ENCODE measurements at regions not wholly inside any gene's neighbourhood (a gene's known extent, or its start where the extent isn't known, plus 50 kb on each side); places are given as distances from the start of the nearest gene placed in this dataset.

DNA sequence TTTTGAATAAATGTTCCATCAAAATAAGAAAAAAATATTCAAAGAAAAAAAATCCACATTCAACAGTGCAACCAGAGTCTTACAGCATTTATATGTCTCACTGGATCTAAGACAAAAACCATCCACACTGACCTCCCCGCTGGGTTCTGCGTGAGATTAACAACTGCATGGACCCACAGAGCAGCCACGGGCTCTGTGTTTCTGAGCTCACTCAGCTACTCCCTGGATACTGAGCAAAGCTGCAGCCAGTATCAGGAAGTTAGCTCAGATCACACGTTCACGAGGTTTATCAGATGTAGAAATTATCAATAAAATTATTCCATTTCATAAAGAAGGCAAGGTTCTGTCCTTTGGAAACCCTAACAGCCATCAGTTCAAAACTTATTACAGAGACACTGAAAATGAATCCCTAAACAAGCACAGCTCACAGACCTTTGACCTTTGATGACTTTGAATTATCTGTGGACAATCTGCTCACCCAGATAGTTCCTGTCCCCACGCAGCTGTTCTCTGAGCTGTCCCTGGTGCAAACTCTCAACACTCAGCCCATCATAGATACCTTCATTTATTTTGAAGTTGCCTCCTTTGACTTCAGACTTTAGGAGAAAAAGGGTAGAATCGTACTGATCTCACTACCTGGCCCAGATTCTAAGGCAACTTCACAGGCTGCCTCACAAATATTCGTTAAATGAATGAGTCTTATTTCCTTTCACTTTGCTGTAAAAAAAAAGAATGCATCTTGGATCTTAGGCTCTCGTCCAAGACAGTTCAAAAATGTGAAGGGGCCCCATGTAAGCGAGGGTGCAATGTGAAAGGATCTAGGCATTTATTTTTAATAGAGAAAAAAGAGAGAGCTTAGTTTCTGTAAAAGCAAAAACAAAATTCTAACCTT is 67.7 kb upstream of the SVIL start:
- no peak overlapping the region for H3K27ac Mint-ChIP-seq
- peaks cover 4% of the 10 kb centered on the region for H3K9me3 Mint-ChIP-seq (ENCODE audit: insufficient read depth)
- Histone ChIP-seq H3K4me3 (ENCODE audit: control extremely low read depth in 1 of 5, extremely low read depth in 1 of 5, insufficient read depth in 1 of 5, low read depth in 2 of 5, low read length in 4 of 5) (no peak overlapping the region), H3K9me3 (ENCODE audit: control extremely low read depth in 1 of 3, control insufficient read depth in 2 of 3, insufficient read depth in 1 of 3, low read length in 2 of 3) (peaks cover 0 to 1% (median 0%) of the 10 kb centered on the region in 3 donors), H4K20me1 (ENCODE audit: control insufficient read depth, insufficient read depth, low read length, poor library complexity, severe bottlenecking) (no peaks in the 10 kb centered on the region), H3K27me3 (replicated peaks in 1 of 4; ENCODE audit: control extremely low read depth in 1 of 4, control insufficient read depth in 3 of 4, insufficient read depth in 4 of 4, low read length in 3 of 4) (no peaks in the 10 kb centered on the region), H3K27ac (ENCODE audit: low read length in 2 of 2) (no peak overlapping the region), H3K4me1 (ENCODE audit: control insufficient read depth in 2 of 2, insufficient read depth in 2 of 2, low read length in 2 of 2) (no peaks in the 10 kb centered on the region), H2AFZ (ENCODE audit: insufficient read depth, low read depth, low read length, poor library complexity, severe bottlenecking) (peak overlapping the region; percentile 27), H3K9ac (ENCODE audit: low read length) (no peak overlapping the region), H3K36me3 (replicated peaks in 1 of 2; ENCODE audit: control extremely low read depth in 1 of 2, control insufficient read depth in 1 of 2, extremely low read depth in 1 of 2, insufficient read depth in 2 of 2, low read length in 1 of 2) (no peaks in the 10 kb centered on the region), H3K79me2 (ENCODE audit: control insufficient read depth, insufficient read depth, low read length) (no peaks in the 10 kb centered on the region), H3K4me2 (replicated peaks; ENCODE audit: low read depth, low read length, poor library complexity, severe bottlenecking) (no peak overlapping the region)
- H3K4me3 Mint-ChIP-seq = no peak overlapping the region
- POLR2A ChIA-PET = interaction anchor here (0.7 kb wide), 1 partner anchor 205 kb away, joined by 3 read pairs; no protein-coding TSS in a partner anchor
- TF ChIP-seq EZH2 (IDR thresholded peaks at IDR 0.05; ENCODE audit: borderline replicate concordance, insufficient read depth, low read depth, low read length, poor library complexity, severe bottlenecking) (no peak), CTCF (IDR thresholded peaks at IDR 0.05) (no peak)
- intact Hi-C loops (cut with micrococcal nuclease) = no loop called here
- CTCF ChIA-PET = no interaction called here
- no peak for DNase-seq
- 68% methylated on average over 4 of the region's 10 CpGs for WGBS (ENCODE audit: insufficient coverage)
- peaks cover 7% of the 10 kb centered on the region for H3K4me1 Mint-ChIP-seq
- no peak for ATAC-seq (ENCODE audit: low read depth)
- no peaks in the 10 kb centered on the region for H3K27me3 Mint-ChIP-seq

GRCh38 chr10:29701306-29701705 is 66.5 kb upstream of the SVIL start:
- ChIA-PET CTCF (no interaction called here), POLR2A (no interaction called here)
- H4K20me1 ChIP-seq (ENCODE audit: control insufficient read depth, insufficient read depth, low read length, poor library complexity, severe bottlenecking) = no peaks in the 10 kb centered on the region
- peaks cover 0 to 1% (median 0%) of the 10 kb centered on the region in 3 donors for H3K9me3 ChIP-seq (ENCODE audit: control extremely low read depth in 1 of 3, control insufficient read depth in 2 of 3, insufficient read depth in 1 of 3, low read length in 2 of 3)
- intact Hi-C loops (cut with micrococcal nuclease) = no loop called here
- H3K36me3 ChIP-seq (replicated peaks in 1 of 2; ENCODE audit: control extremely low read depth in 1 of 2, control insufficient read depth in 1 of 2, extremely low read depth in 1 of 2, insufficient read depth in 2 of 2, low read length in 1 of 2) = no peaks in the 10 kb centered on the region
- Mint-ChIP-seq H3K4me1 (peaks cover 7% of the 10 kb centered on the region), H3K27ac (no peak overlapping the region), H3K9me3 (ENCODE audit: insufficient read depth) (peaks cover 4% of the 10 kb centered on the region), H3K4me3 (no peak overlapping the region), H3K27me3 (no peaks in the 10 kb centered on the region)
- H3K4me2 ChIP-seq (replicated peaks; ENCODE audit: low read depth, low read length, poor library complexity, severe bottlenecking) = no peak overlapping the region
- no peak overlapping the region for H2AFZ ChIP-seq (ENCODE audit: insufficient read depth, low read depth, low read length, poor library complexity, severe bottlenecking)
- no peak overlapping the region for H3K27ac ChIP-seq (ENCODE audit: low read length in 2 of 2)
- H3K79me2 ChIP-seq (ENCODE audit: control insufficient read depth, insufficient read depth, low read length) = no peaks in the 10 kb centered on the region
- H3K4me3 ChIP-seq (ENCODE audit: control extremely low read depth in 1 of 5, extremely low read depth in 1 of 5, insufficient read depth in 1 of 5, low read depth in 2 of 5, low read length in 4 of 5) = no peak overlapping the region
- H3K9ac ChIP-seq (ENCODE audit: low read length) = no peak overlapping the region
- TF ChIP-seq EZH2 (IDR thresholded peaks at IDR 0.05; ENCODE audit: borderline replicate concordance, insufficient read depth, low read depth, low read length, poor library complexity, severe bottlenecking) (no peak), CTCF (IDR thresholded peaks at IDR 0.05) (no peak)
- DNase-seq = no peak
- ATAC-seq (ENCODE audit: low read depth) = no peak
- no CpG with 5 or more reads among the region's 1 CpG for WGBS (ENCODE audit: insufficient coverage)
- no peaks in the 10 kb centered on the region for H3K4me1 ChIP-seq (ENCODE audit: control insufficient read depth in 2 of 2, insufficient read depth in 2 of 2, low read length in 2 of 2)
- no peaks in the 10 kb centered on the region for H3K27me3 ChIP-seq (replicated peaks in 1 of 4; ENCODE audit: control extremely low read depth in 1 of 4, control insufficient read depth in 3 of 4, insufficient read depth in 4 of 4, low read length in 3 of 4)

Data from B cell (primary cell).